Hematopoietic multipotent progenitor cell treated with erythropoietin and hydrocortisone succinate and interleukin-3 and kit ligand, for 4 days (in vitro differentiated cells): ENCODE measurements at regions not wholly inside any gene's neighbourhood (a gene's known extent, or its start where the extent isn't known, plus 50 kb on each side); places are given as distances from the start of the nearest gene placed in this dataset.
"Not testable (repeated sequence)": the region's sequence is repeated elsewhere in the genome, so short reads cannot be mapped to it uniquely, and the experiment has no call there.

ENCODE experiments used
- DNase-seq: peaks from one replicate; pipeline ENCODE4 v3.0.0-alpha.2; 2015

- DNase-seq = no peak
Observed at GRCh38 chr7:69434398-69434815, 163.9 kb upstream of the AUTS2 start.

- no peak for DNase-seq
Observed at GRCh38 chr7:69435711-69436110, 162.6 kb upstream of the AUTS2 start.

GRCh38 chr7:69436946-69437345 is 161.3 kb upstream of the AUTS2 start:
- DNase-seq = no peak

- no peak for DNase-seq
Observed at GRCh38 chr7:69438584-69439412, 159.5 kb upstream of the AUTS2 start.

- no peak for DNase-seq
Observed at GRCh38 chr7:69439636-69440325, 158.5 kb upstream of the AUTS2 start.

GRCh38 chr7:69440976-69441375 is 157.3 kb upstream of the AUTS2 start:
- no peak for DNase-seq

- DNase-seq = no peak
Observed at GRCh38 chr7:69443136-69443535, 155.1 kb upstream of the AUTS2 start.

- peak; percentile 34 for DNase-seq
Observed at GRCh38 chr7:69445541-69445940, 152.7 kb upstream of the AUTS2 start.

- DNase-seq = not testable (repeated sequence)
Observed at GRCh38 chr7:69446213-69446612, 152.1 kb upstream of the AUTS2 start.

GRCh38 chr7:69448071-69448470 is 150.2 kb upstream of the AUTS2 start:
- no peak for DNase-seq

GRCh38 chr7:69450456-69450855 is 147.8 kb upstream of the AUTS2 start:
- DNase-seq = no peak

GRCh38 chr7:69451715-69452114 is 146.6 kb upstream of the AUTS2 start:
- no peak for DNase-seq

- DNase-seq = no peak
Observed at GRCh38 chr7:69452797-69453196, 145.5 kb upstream of the AUTS2 start.

GRCh38 chr7:69457595-69458504 is 140.4 kb upstream of the AUTS2 start:
- DNase-seq = no peak

GRCh38 chr7:69464035-69464434 is 134.2 kb upstream of the AUTS2 start:
- no peak for DNase-seq

- no peak for DNase-seq
Observed at GRCh38 chr7:69465262-69465661, 133.0 kb upstream of the AUTS2 start.

- no peak for DNase-seq
Observed at GRCh38 chr7:69467826-69468225, 130.4 kb upstream of the AUTS2 start.

GRCh38 chr7:69476416-69476815 is 121.9 kb upstream of the AUTS2 start:
- DNase-seq = no peak

GRCh38 chr7:69482676-69483075 is 115.6 kb upstream of the AUTS2 start:
- DNase-seq = no peak

- DNase-seq = no peak
Observed at GRCh38 chr7:69489533-69489932, 108.7 kb upstream of the AUTS2 start.

GRCh38 chr7:69498671-69499070 is 99.6 kb upstream of the AUTS2 start:
- no peak for DNase-seq

- no peak for DNase-seq
Observed at GRCh38 chr7:69502358-69502757, 95.9 kb upstream of the AUTS2 start.

GRCh38 chr7:69504733-69505420 is 93.4 kb upstream of the AUTS2 start:
- DNase-seq = peak; percentile 49
